ENCODE measurements at regions not wholly inside any gene's neighbourhood (a gene's known extent, or its start where the extent isn't known, plus 50 kb on each side); places are given as distances from the start of the nearest gene placed in this dataset.

GRCh38 chr4:14445882-14446281, 556.4 kb upstream of the CPEB2 start:
- TF ChIP-seq EZH2 (IDR thresholded peaks at IDR 0.05; ENCODE audit: low read length) = no peak
- peak in 1 of 3 experiments; percentile 16 for TF ChIP-seq CTCF (optimal IDR thresholded peaks at IDR 0.05 in 1 of 3, IDR thresholded peaks at IDR 0.05 in 1 of 3, conservative IDR thresholded peaks at IDR 0.05 in 1 of 3; ENCODE audit: extremely low read depth in 1 of 3, insufficient read depth in 2 of 3, low read length in 3 of 3)
- H3K27ac ChIP-seq (ENCODE audit: control insufficient read depth, insufficient read depth, low read length) = peak overlapping the region; percentile 92
- H3K4me3 ChIP-seq (ENCODE audit: control insufficient read depth in 2 of 3, extremely low read depth in 1 of 3, insufficient read depth in 2 of 3, low read depth in 1 of 3, low read length in 3 of 3) = peak overlapping the region in 2 of 3 experiments; percentile 39 to 47
- no peaks in the 10 kb centered on the region for H4K20me1 ChIP-seq (ENCODE audit: control insufficient read depth, extremely low read depth, insufficient read depth, low read length)
- no peaks in the 10 kb centered on the region for H3K36me3 ChIP-seq (ENCODE audit: control insufficient read depth in 2 of 2, extremely low read depth in 1 of 2, insufficient read depth in 2 of 2, low read length in 2 of 2)
- peak overlapping the region; percentile 72 for H3K9ac ChIP-seq (ENCODE audit: control insufficient read depth, extremely low read depth, insufficient read depth, low read length)
- peak; percentile 95 for DNase-seq (ENCODE audit: low read depth, low spot score)
- no peaks in the 10 kb centered on the region for H3K79me2 ChIP-seq (ENCODE audit: control insufficient read depth, insufficient read depth, low read length)
- H3K9me1 ChIP-seq (ENCODE audit: control insufficient read depth, extremely low read depth, insufficient read depth, low read length) = no peaks in the 10 kb centered on the region
- peaks cover 23% of the 10 kb centered on the region for H3K4me1 ChIP-seq (ENCODE audit: control insufficient read depth, extremely low read depth, insufficient read depth, low read length)
- no peaks in the 10 kb centered on the region for H3K9me3 ChIP-seq (ENCODE audit: control insufficient read depth, low read depth, low read length)
- H3K27me3 ChIP-seq (ENCODE audit: control insufficient read depth, extremely low read depth, insufficient read depth, low read length) = no peaks in the 10 kb centered on the region
- H2AFZ ChIP-seq (ENCODE audit: control insufficient read depth, low read length) = peak overlapping the region; percentile 39
- dilution Hi-C loops (cut with MboI; ENCODE audit: extremely low pct_ligation_motif_present, low sequenced_read_pairs) = no loop called here
- peak overlapping the region; percentile 92 for H3K4me2 ChIP-seq (ENCODE audit: control insufficient read depth, extremely low read depth, insufficient read depth, low read depth, low read length)
- peak; percentile 100 for FAIRE-seq

- DNase-seq (ENCODE audit: low read depth, low spot score) = peak; percentile 81
- Histone ChIP-seq H3K79me2 (ENCODE audit: control insufficient read depth, insufficient read depth, low read length) (no peaks in the 10 kb centered on the region), H3K9ac (ENCODE audit: control insufficient read depth, extremely low read depth, insufficient read depth, low read length) (peak overlapping the region; percentile 72), H3K4me3 (ENCODE audit: control insufficient read depth in 2 of 3, extremely low read depth in 1 of 3, insufficient read depth in 2 of 3, low read depth in 1 of 3, low read length in 3 of 3) (peak overlapping the region in 2 of 3 experiments; percentile 29 to 47), H3K9me1 (ENCODE audit: control insufficient read depth, extremely low read depth, insufficient read depth, low read length) (no peaks in the 10 kb centered on the region), H3K4me1 (ENCODE audit: control insufficient read depth, extremely low read depth, insufficient read depth, low read length) (peaks cover 23% of the 10 kb centered on the region), H4K20me1 (ENCODE audit: control insufficient read depth, extremely low read depth, insufficient read depth, low read length) (no peaks in the 10 kb centered on the region), H3K27me3 (ENCODE audit: control insufficient read depth, extremely low read depth, insufficient read depth, low read length) (no peaks in the 10 kb centered on the region), H3K27ac (ENCODE audit: control insufficient read depth, insufficient read depth, low read length) (peak overlapping the region; percentile 92), H3K4me2 (ENCODE audit: control insufficient read depth, extremely low read depth, insufficient read depth, low read depth, low read length) (peak overlapping the region; percentile 92), H3K9me3 (ENCODE audit: control insufficient read depth, low read depth, low read length) (no peaks in the 10 kb centered on the region), H2AFZ (ENCODE audit: control insufficient read depth, low read length) (peak overlapping the region; percentile 39), H3K36me3 (ENCODE audit: control insufficient read depth in 2 of 2, extremely low read depth in 1 of 2, insufficient read depth in 2 of 2, low read length in 2 of 2) (no peaks in the 10 kb centered on the region)
- TF ChIP-seq EZH2 (IDR thresholded peaks at IDR 0.05; ENCODE audit: low read length) (no peak), CTCF (optimal IDR thresholded peaks at IDR 0.05 in 1 of 3, IDR thresholded peaks at IDR 0.05 in 1 of 3, conservative IDR thresholded peaks at IDR 0.05 in 1 of 3; ENCODE audit: extremely low read depth in 1 of 3, insufficient read depth in 2 of 3, low read length in 3 of 3) (no peak)
- FAIRE-seq = no peak
- dilution Hi-C loops (cut with MboI; ENCODE audit: extremely low pct_ligation_motif_present, low sequenced_read_pairs) = no loop called here
Observed at GRCh38 chr4:14446311-14446710, 556.0 kb upstream of the CPEB2 start.
